Caki2 (cell line): ENCODE measurements at regions not wholly inside any gene's neighbourhood (a gene's known extent, or its start where the extent isn't known, plus 50 kb on each side); places are given as distances from the start of the nearest gene placed in this dataset.

Experiments
- DNase-seq: peaks from one replicate; pipeline ENCODE4 v3.0.0-alpha.2; 2015; ENCODE audit warnings: low read depth
- in situ Hi-C: cut with HindIII; loops from 2 replicates; pipeline ENCODE4 v1.10.0; 2016; ENCODE audit warnings: low sequenced_read_pairs, low pct_unique_long_range_greater_than_20kb, mixed read lengths

DNA sequence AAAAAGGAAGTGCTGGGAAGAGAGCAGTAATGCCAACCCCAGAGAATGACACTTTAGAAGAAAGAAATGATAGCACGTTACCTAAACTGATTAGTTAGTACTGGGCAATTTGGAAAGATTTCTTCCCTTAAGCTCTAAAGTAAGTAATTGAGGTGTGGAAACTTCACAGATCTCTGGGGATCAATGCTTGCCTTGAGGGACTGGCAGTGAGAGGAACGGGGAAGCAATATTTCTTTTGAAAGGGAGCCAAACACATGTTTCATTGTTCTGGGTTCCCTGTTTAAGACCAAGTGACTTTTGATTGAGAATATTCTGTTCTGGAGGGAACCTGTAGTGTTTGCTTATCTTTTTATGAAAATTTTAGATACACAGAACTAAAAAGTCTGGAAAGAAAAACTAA, 190.5 kb downstream of the NDFIP2 start:
- DNase-seq, result no peak
- in situ Hi-C loops, result no loop called here

GRCh38 chr13:79668201-79668752, 187.3 kb downstream of the NDFIP2 start:
- in situ Hi-C loops, result no loop called here
- DNase-seq, result no peak

GRCh38 chr13:79667771-79668170, 186.8 kb downstream of the NDFIP2 start:
- DNase-seq, result no peak
- in situ Hi-C loops, result no loop called here

GRCh38 chr13:79663977-79664636, 183.2 kb downstream of the NDFIP2 start:
- DNase-seq, result no peak
- in situ Hi-C loops, result no loop called here

- no peak for DNase-seq
- in situ Hi-C loops, result no loop called here
Observed at GRCh38 chr13:79663435-79663834, 182.5 kb downstream of the NDFIP2 start.

GRCh38 chr13:79662882-79663281, 181.9 kb downstream of the NDFIP2 start:
- DNase-seq, result no peak
- in situ Hi-C loops, result no loop called here

DNA sequence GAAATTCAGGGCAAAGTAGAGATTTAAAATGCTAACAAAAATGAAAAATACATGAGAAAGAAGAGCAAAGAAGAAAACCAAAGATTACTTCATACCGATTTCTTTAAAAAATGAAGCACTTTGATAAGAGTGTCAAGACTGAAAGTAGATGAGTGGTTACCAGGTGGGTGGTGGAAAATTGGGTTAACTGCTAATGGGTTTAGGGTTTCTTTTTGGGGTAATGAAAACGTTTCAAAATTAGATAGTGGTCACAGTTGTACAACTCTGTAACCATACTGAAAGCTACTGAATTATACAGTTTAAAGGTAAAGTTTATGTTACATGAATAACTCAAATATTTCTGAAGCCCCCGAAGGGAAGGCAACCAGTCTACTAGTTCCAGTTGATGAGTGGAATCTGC, 179.4 kb downstream of the NDFIP2 start:
- in situ Hi-C loops, result no loop called here

DNA sequence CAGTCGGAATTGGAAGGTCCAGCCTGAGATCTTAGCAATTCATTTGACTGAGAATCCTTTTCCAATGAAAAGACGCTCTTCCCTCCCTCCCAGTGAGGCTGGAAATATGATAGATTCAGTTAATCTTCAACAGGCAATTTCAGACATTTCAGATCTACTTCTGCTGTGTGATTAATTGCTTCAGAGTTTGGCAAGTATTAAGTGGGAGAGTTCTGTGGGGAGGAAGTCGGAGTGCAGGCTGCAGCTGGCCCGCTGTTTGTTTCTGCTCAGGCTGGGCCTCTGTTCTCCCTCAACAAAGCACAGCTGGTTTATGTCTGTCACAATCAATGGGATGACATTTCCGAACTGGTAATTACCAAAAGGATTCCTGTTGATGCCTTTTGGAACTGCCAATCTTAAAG, 178.2 kb downstream of the NDFIP2 start:
- no peak for DNase-seq
- in situ Hi-C loops, result no loop called here

More for the DNA sequence above, 179.4 kb downstream of the NDFIP2 start:
- DNase-seq, result no peak

- in situ Hi-C loops, result no loop called here
- DNase-seq, result no peak
Observed at GRCh38 chr13:79658333-79658975, 177.5 kb downstream of the NDFIP2 start.

DNA sequence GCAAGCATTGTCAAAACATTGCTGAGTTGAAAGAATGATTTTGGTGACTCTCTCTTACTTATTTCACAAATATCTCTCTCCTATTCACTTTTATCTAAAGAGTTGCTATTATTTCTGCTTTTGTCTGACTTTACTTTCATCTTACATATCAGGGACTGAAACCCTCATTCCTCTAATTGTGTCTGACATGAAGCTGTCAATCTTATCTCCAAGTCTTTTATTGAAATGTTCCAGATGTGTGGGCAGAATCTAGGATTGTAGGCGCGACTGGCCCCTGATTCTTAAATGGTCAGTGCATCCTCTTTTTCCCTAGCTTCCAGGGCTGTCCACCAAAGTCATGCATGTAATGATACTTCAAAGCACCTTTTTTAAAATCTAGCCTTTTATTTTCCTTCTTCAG, 174.6 kb downstream of the NDFIP2 start:
- no peak for DNase-seq
- in situ Hi-C loops, result no loop called here

- in situ Hi-C loops, result no loop called here
- no peak for DNase-seq
Observed at GRCh38 chr13:79654520-79654919, 173.6 kb downstream of the NDFIP2 start.

DNA sequence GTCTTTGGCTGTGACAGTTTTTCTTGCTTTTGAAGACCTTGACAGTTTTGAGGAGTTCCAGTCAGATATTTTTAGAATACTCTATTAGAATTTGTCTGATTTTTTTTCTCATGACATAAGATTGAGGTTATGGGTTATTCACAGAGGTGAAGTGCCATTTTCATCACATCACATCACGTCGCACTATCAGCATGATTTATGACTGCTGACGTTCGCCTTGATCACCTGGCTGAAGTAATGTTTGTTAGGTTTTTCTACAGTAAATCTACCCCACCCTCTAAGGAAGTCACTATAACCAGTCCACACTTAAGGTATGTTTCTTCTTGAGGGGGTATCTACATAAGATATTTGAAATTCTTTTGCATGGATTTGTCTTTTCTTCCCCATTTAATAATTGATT, 169.7 kb downstream of the NDFIP2 start:
- no peak for DNase-seq
- in situ Hi-C loops, result no loop called here

- DNase-seq, result no peak
- in situ Hi-C loops, result no loop called here
Observed at GRCh38 chr13:79648191-79648590, 167.2 kb downstream of the NDFIP2 start.

GRCh38 chr13:79647533-79647932, 166.6 kb downstream of the NDFIP2 start:
- peak; percentile 5 for DNase-seq

DNA sequence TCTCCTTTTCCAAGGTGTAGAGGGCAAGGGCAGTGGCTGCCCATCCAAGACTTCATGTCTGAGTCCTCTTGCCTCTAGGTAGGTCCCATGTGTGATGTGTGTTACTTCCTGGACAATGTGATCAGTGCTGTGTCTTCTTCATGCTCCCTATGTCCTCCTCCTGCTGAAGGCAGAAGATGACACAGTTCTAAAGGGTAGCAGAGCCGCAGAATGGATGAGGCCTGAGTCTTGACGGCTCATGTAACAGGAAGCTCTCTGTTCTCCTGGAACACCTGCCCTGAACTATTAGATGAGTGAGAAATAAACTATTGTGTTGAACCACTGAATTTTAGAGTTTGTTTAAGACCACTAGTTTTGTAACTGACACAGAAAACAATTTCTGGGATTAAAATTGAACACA, 165.9 kb downstream of the NDFIP2 start:
- in situ Hi-C loops, result no loop called here
- no peak for DNase-seq

More at GRCh38 chr13:79647533-79647932, 166.6 kb downstream of the NDFIP2 start:
- in situ Hi-C loops, result no loop called here

DNA sequence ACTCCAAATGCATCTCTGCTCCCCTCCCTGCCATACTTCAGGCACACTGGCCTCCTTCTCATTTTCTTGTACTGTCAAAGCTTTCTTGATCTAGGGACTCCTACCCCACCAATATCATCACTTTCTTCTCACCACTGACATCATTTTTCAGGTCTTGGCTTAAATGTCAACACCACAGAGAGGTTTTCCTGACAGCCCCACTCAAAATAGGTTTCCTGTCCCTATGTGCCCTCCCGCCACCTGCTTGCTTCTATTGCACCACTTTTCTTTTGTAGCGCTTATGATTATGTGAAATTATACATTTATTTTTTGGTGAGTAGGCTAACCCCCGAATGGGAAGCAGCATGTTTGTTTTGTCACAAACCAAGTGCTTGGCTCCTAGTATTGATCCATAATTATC, 164.6 kb downstream of the NDFIP2 start:
- in situ Hi-C loops, result no loop called here
- no peak for DNase-seq

DNA sequence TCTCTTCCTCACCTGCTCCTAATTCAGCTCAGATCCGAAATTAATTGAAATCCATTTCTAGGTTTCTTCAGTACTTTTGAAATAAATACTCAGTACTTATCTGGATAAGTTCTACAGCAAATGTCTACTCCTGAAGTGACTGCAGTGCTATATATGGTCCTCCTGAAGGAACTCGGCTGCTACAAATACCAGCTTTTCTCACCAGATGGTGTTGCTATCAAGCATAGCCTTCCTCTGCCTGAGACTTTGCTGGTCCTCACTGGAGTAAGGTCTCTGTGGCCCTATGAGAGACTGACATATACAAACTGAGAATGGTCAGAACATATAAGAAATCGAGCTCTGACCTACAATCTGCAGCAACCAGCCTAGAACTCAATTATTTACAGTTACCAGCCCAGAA, 161.6 kb downstream of the NDFIP2 start:
- DNase-seq, result no peak
- in situ Hi-C loops, result no loop called here

- no peak for DNase-seq
- in situ Hi-C loops, result no loop called here
Observed at GRCh38 chr13:79637133-79637763, 156.3 kb downstream of the NDFIP2 start.

- in situ Hi-C loops, result no loop called here
- DNase-seq, result peak; percentile 68
Observed at GRCh38 chr13:79631051-79631659, 150.2 kb downstream of the NDFIP2 start.
